Esophagus squamous epithelium (tissue), 5 donors: ENCODE measurements at regions not wholly inside any gene's neighbourhood (a gene's known extent, or its start where the extent isn't known, plus 50 kb on each side); places are given as distances from the start of the nearest gene placed in this dataset.

Experiments
- DNase-seq: peaks from one replicate; lab custom pipeline; 2025; lab: John Stamatoyannopoulos, UW
- H3K27ac ChIP-seq, 4 donors: fragments of 200-600 bp; sonication (generic); one replicate each; pipeline ENCODE4 v1.5.1; 2016 to 2019; ENCODE audit warnings: mild to moderate bottlenecking in 1 of 4
- H3K27me3 ChIP-seq, 4 donors: fragments of 200-600 bp; sonication (generic); 1 replicate in 3 of 4; 2 replicates in 1 of 4; pipeline versions ENCODE4 v1.5.1 to v1.6.0; 2017 to 2021; ENCODE audit warnings: antibody characterized with exemption in 1 of 4
- H3K36me3 ChIP-seq, 3 donors: fragments of 200-600 bp; sonication (generic); one replicate each; pipeline ENCODE4 v1.5.1; 2016 to 2019
- H3K4me1 ChIP-seq, 3 donors: fragments of 200-600 bp; sonication (generic); one replicate each; pipeline ENCODE4 v1.5.1; 2017 to 2019
- H3K4me3 ChIP-seq, 4 donors: fragments of 200-600 bp; sonication (generic); 1 replicate in 3 of 4; 2 replicates in 1 of 4; pipeline ENCODE4 v1.5.1; 2016 to 2019; ENCODE audit warnings: mild to moderate bottlenecking in 2 of 4, moderate library complexity in 1 of 4
- H3K9me3 ChIP-seq, 3 donors: fragments of 200-600 bp; sonication (generic); one replicate each; pipeline ENCODE4 v1.5.1; 2016 to 2019
- CTCF ChIP-seq, 6 experiments: fragments of 450-650 bp in 4 of 6; fragments of 200-600 bp in 2 of 6; sonication (generic) in 2 of 6; IDR thresholded peaks; one replicate each; pipeline ENCODE4 v1.5.1; 2016 to 2019; ENCODE audit warnings: antibody characterized with exemption in 6 of 6, mild to moderate bottlenecking in 4 of 6, moderate library complexity in 4 of 6
- POLR2A ChIP-seq, 4 donors: fragments of 450-650 bp; IDR thresholded peaks; one replicate each; pipeline ENCODE4 v1.6.1; 2017; ENCODE audit warnings: antibody characterized with exemption in 4 of 4, mild to moderate bottlenecking in 4 of 4, moderate library complexity in 3 of 4
- WGBS, 2 donors: methylation state at CpG; one replicate each; pipeline ENCODE4 v1.1.5; 2018; 5-methylcytosine and 5-hydroxymethylcytosine counted together
- intact Hi-C: fragments of 100-400 bp; cut with DNase I; formaldehyde crosslinking; loops from one replicate; pipeline ENCODE4 v1.15.0; 2022
- donor health status: DM: yes; HTN: yes; CAD: no.

GRCh38 chr14:100666851-100667250 is 59.8 kb upstream of the DLK1 start:
- H3K27ac ChIP-seq, result no peak overlapping the region
- intact Hi-C loops, result loop anchor here (10.0 kb wide), 2 partner anchors 158 to 188 kb away; partner anchors contain the start of gene MEG3
- no peaks in the 10 kb centered on the region for H3K9me3 ChIP-seq
- TF ChIP-seq POLR2A (IDR thresholded peaks at IDR 0.05) (no peak), CTCF (IDR thresholded peaks at IDR 0.05) (no peak)
- peaks cover 0 to 82% (median 0%) of the 10 kb centered on the region in 4 donors for H3K27me3 ChIP-seq
- peaks cover 0 to 31% (median 4%) of the 10 kb centered on the region in 3 donors for H3K4me1 ChIP-seq
- no peaks in the 10 kb centered on the region for H3K36me3 ChIP-seq
- WGBS, 2 donors, result 77 to 92% methylated on average over 4 to 9 of the region's 10 CpGs
- H3K4me3 ChIP-seq, result no peak overlapping the region
- no peak for DNase-seq

- H3K4me3 ChIP-seq, result no peak overlapping the region
- TF ChIP-seq POLR2A (IDR thresholded peaks at IDR 0.05) (no peak), CTCF (IDR thresholded peaks at IDR 0.05) (no peak)
- H3K9me3 ChIP-seq, result no peaks in the 10 kb centered on the region
- 72 to 91% methylated on average over 5 to 12 of the region's 19 CpGs for WGBS, 2 donors
- peaks cover 0 to 31% (median 4%) of the 10 kb centered on the region in 3 donors for H3K4me1 ChIP-seq
- peaks cover 0 to 90% (median 0%) of the 10 kb centered on the region in 4 donors for H3K27me3 ChIP-seq
- DNase-seq, result no peak
- intact Hi-C loops, result loop anchor here (10.0 kb wide), 2 partner anchors 157 to 187 kb away; partner anchors contain the start of gene MEG3
- H3K36me3 ChIP-seq, result no peaks in the 10 kb centered on the region
- no peak overlapping the region for H3K27ac ChIP-seq
Measured at GRCh38 chr14:100667656-100668055, 59.0 kb upstream of the DLK1 start.

GRCh38 chr14:100668352-100668751 is 58.3 kb upstream of the DLK1 start:
- no peak overlapping the region for H3K27ac ChIP-seq
- TF ChIP-seq POLR2A (IDR thresholded peaks at IDR 0.05) (no peak), CTCF (IDR thresholded peaks at IDR 0.05) (no peak)
- WGBS, 2 donors, result 76 to 100% methylated on average over 2 to 5 of the region's 6 CpGs
- H3K36me3 ChIP-seq, result no peaks in the 10 kb centered on the region
- H3K4me1 ChIP-seq, result peaks cover 0 to 31% (median 4%) of the 10 kb centered on the region in 3 donors
- H3K4me3 ChIP-seq, result no peak overlapping the region
- intact Hi-C loops, result loop anchor here (10.0 kb wide), 2 partner anchors 156 to 186 kb away; partner anchors contain the start of gene MEG3
- DNase-seq, result no peak
- H3K27me3 ChIP-seq, result peaks cover 0 to 97% (median 0%) of the 10 kb centered on the region in 4 donors
- no peaks in the 10 kb centered on the region for H3K9me3 ChIP-seq

- no peak for DNase-seq
- 60% methylated on average over 1 of the region's 9 CpGs; no CpG with 5 or more reads in 1 of the 2 donors for WGBS, 2 donors
- intact Hi-C loops, result loop anchor here (10.0 kb wide), 2 partner anchors 156 to 186 kb away; partner anchors contain the start of gene MEG3
- Histone ChIP-seq H3K36me3 (no peaks in the 10 kb centered on the region), H3K4me1 (peaks cover 0 to 31% (median 4%) of the 10 kb centered on the region in 3 donors), H3K9me3 (no peaks in the 10 kb centered on the region), H3K27ac (no peak overlapping the region), H3K4me3 (no peak overlapping the region), H3K27me3 (peaks cover 0 to 99% (median 0%) of the 10 kb centered on the region in 4 donors)
- TF ChIP-seq POLR2A (IDR thresholded peaks at IDR 0.05), result no peak
- TF ChIP-seq CTCF (IDR thresholded peaks at IDR 0.05), result no peak
Measured at GRCh38 chr14:100669011-100669412, 57.7 kb upstream of the DLK1 start.

- H3K27me3 ChIP-seq, result peaks cover 0 to 99% (median 0%) of the 10 kb centered on the region in 4 donors
- no peak overlapping the region for H3K4me3 ChIP-seq
- H3K27ac ChIP-seq, result no peak overlapping the region
- TF ChIP-seq POLR2A (IDR thresholded peaks at IDR 0.05) (no peak), CTCF (IDR thresholded peaks at IDR 0.05) (no peak)
- no peaks in the 10 kb centered on the region for H3K36me3 ChIP-seq
- intact Hi-C loops, result loop anchor here (10.0 kb wide), 2 partner anchors 155 to 185 kb away; partner anchors contain the start of gene MEG3
- 53 to 79% methylated on average over 12 to 13 of the region's 13 CpGs for WGBS, 2 donors
- H3K9me3 ChIP-seq, result no peaks in the 10 kb centered on the region
- DNase-seq, result no peak
- peaks cover 0 to 31% (median 4%) of the 10 kb centered on the region in 3 donors for H3K4me1 ChIP-seq
Measured at GRCh38 chr14:100669468-100669867, 57.2 kb upstream of the DLK1 start.
